Smooth muscle cell (in vitro differentiated cells): ENCODE measurements at regions not wholly inside any gene's neighbourhood (a gene's known extent, or its start where the extent isn't known, plus 50 kb on each side); places are given as distances from the start of the nearest gene placed in this dataset.

Source experiments
- DNase-seq: peaks from one replicate; lab custom pipeline; 2025; ENCODE audit not compliant: unreplicated experiment; lab: John Stamatoyannopoulos, UW
- H2AFZ ChIP-seq: fragments of 200-600 bp; sonication (generic); 2 replicates; pipeline ENCODE4 v1.6.0; 2016; ENCODE audit warnings: antibody characterized with exemption, low read depth, mild to moderate bottlenecking
- H3F3A ChIP-seq: fragments of 200-600 bp; sonication (generic); 2 replicates; pipeline ENCODE4 v1.6.0; 2017; ENCODE audit warnings: antibody characterized with exemption, low read depth
- H3K27ac ChIP-seq: fragments of 200-600 bp; sonication (generic); 2 replicates; pipeline ENCODE4 v1.5.1; 2016; ENCODE audit warnings: low read depth, mild to moderate bottlenecking
- H3K27me3 ChIP-seq: fragments of 200-600 bp; sonication (generic); 2 replicates; pipeline ENCODE4 v1.6.1; 2016; ENCODE audit warnings: low read depth, mild to moderate bottlenecking
- H3K36me3 ChIP-seq: fragments of 200-600 bp; sonication (generic); 2 replicates; pipeline ENCODE4 v1.5.1; 2016; ENCODE audit warnings: low read depth
- H3K4me1 ChIP-seq: fragments of 200-600 bp; sonication (generic); 2 replicates; pipeline ENCODE4 v1.5.1; 2016; ENCODE audit warnings: low read depth
- H3K4me2 ChIP-seq: fragments of 200-600 bp; sonication (generic); 2 replicates; pipeline ENCODE4 v1.6.0; 2016; ENCODE audit warnings: mild to moderate bottlenecking
- H3K4me3 ChIP-seq: fragments of 200-600 bp; sonication (generic); 2 replicates; pipeline ENCODE4 v1.5.1; 2016; ENCODE audit warnings: mild to moderate bottlenecking
- H3K79me2 ChIP-seq: fragments of 200-600 bp; sonication (generic); 2 replicates; pipeline ENCODE4 v1.6.0; 2016; ENCODE audit warnings: low read depth, mild to moderate bottlenecking
- H3K9ac ChIP-seq: fragments of 200-600 bp; sonication (generic); 2 replicates; pipeline ENCODE4 v1.6.0; 2016; ENCODE audit warnings: low read depth
- H3K9me3 ChIP-seq: fragments of 200-600 bp; sonication (generic); replicated peaks from 2 replicates; pipeline ENCODE4 v1.5.1; 2016; ENCODE audit warnings: low read depth
- H4K20me1 ChIP-seq: fragments of 200-600 bp; sonication (generic); 2 replicates; pipeline ENCODE4 v1.6.0; 2016; ENCODE audit warnings: low read depth
- CTCF ChIP-seq: fragments of 200-600 bp; sonication (generic); IDR thresholded peaks from 2 replicates; pipeline ENCODE4 v1.5.1; 2017; ENCODE audit warnings: borderline replicate concordance, mild to moderate bottlenecking, antibody characterized with exemption; ENCODE audit not compliant: insufficient read depth, poor library complexity, severe bottlenecking
- WGBS: methylation state at CpG from one replicate; pipeline ENCODE4 v1.1.7; 2016; ENCODE audit warnings: low lambda C conversion rate; 5-methylcytosine and 5-hydroxymethylcytosine counted together

- Histone ChIP-seq H3K79me2 (no peaks in the 10 kb centered on the region), H3K27me3 (no peaks in the 10 kb centered on the region), H3K36me3 (no peaks in the 10 kb centered on the region), H3K9me3 (no peaks in the 10 kb centered on the region), H3K4me2 (no peak overlapping the region), H3K9ac (no peak overlapping the region), H3K4me1 (no peaks in the 10 kb centered on the region), H2AFZ (no peak overlapping the region), H4K20me1 (no peaks in the 10 kb centered on the region), H3F3A (no peaks in the 10 kb centered on the region), H3K27ac (no peak overlapping the region), H3K4me3 (no peak overlapping the region)
- TF ChIP-seq CTCF: no peak
- WGBS: 50% methylated on average over 1 of the region's 1 CpG
- DNase-seq: no peak
Measured at GRCh38 chr13:34002141-34002540, 184.2 kb downstream of the RFC3 start.

GRCh38 chr13:34002924-34003323 is 185.0 kb downstream of the RFC3 start:
- Histone ChIP-seq H4K20me1 (no peaks in the 10 kb centered on the region), H3K9ac (no peak overlapping the region), H3K79me2 (no peaks in the 10 kb centered on the region), H3K36me3 (no peaks in the 10 kb centered on the region), H3K4me1 (no peaks in the 10 kb centered on the region), H3K4me2 (no peak overlapping the region), H3K9me3 (no peaks in the 10 kb centered on the region), H3F3A (no peaks in the 10 kb centered on the region), H3K27me3 (no peaks in the 10 kb centered on the region), H3K27ac (no peak overlapping the region), H3K4me3 (no peak overlapping the region), H2AFZ (no peak overlapping the region)
- no peak for DNase-seq
- no peak for TF ChIP-seq CTCF
- WGBS: 97% methylated on average over 4 of the region's 4 CpGs

- Histone ChIP-seq H3K4me1 (no peaks in the 10 kb centered on the region), H3K9me3 (no peaks in the 10 kb centered on the region), H3K4me2 (no peak overlapping the region), H3K79me2 (no peaks in the 10 kb centered on the region), H3K4me3 (no peak overlapping the region), H3K27me3 (no peaks in the 10 kb centered on the region), H3K36me3 (no peaks in the 10 kb centered on the region), H3K9ac (no peak overlapping the region), H3F3A (no peaks in the 10 kb centered on the region), H4K20me1 (no peaks in the 10 kb centered on the region), H3K27ac (no peak overlapping the region), H2AFZ (no peak overlapping the region)
- 71% methylated on average over 4 of the region's 4 CpGs for WGBS
- TF ChIP-seq CTCF: no peak
- no peak for DNase-seq
Measured at GRCh38 chr13:34003656-34004055, 185.7 kb downstream of the RFC3 start.

- no peak overlapping the region for H3K9ac ChIP-seq
- no peak overlapping the region for H3K4me2 ChIP-seq
- TF ChIP-seq CTCF: no peak
- no peak overlapping the region for H3K27ac ChIP-seq
- no peak for DNase-seq
- H3K36me3 ChIP-seq: no peaks in the 10 kb centered on the region
- H4K20me1 ChIP-seq: no peaks in the 10 kb centered on the region
- 67% methylated on average over 14 of the region's 14 CpGs for WGBS
- H3K79me2 ChIP-seq: no peaks in the 10 kb centered on the region
- no peak overlapping the region for H2AFZ ChIP-seq
- no peaks in the 10 kb centered on the region for H3K9me3 ChIP-seq
- H3K4me3 ChIP-seq: no peak overlapping the region
- no peaks in the 10 kb centered on the region for H3K4me1 ChIP-seq
- H3F3A ChIP-seq: no peaks in the 10 kb centered on the region
- H3K27me3 ChIP-seq: no peaks in the 10 kb centered on the region
Measured at GRCh38 chr13:34004676-34005075, 186.7 kb downstream of the RFC3 start.
